IPS DF 6.9 (cell line): ENCODE measurements at regions not wholly inside any gene's neighbourhood (a gene's known extent, or its start where the extent isn't known, plus 50 kb on each side); places are given as distances from the start of the nearest gene placed in this dataset.

Experiments used
- DNase-seq: peaks from one replicate; pipeline ENCODE4 v3.0.0-alpha.2; 2013; ENCODE audit warnings: low read depth, low spot score
- H3K27ac ChIP-seq: one replicate; pipeline ENCODE4 v1.5.1; 2013; ENCODE audit warnings: low read length, control low read depth
- H3K27me3 ChIP-seq: 2 replicates; pipeline ENCODE4 v1.6.1; 2013; ENCODE audit warnings: mild to moderate bottlenecking, low read length; ENCODE audit not compliant: control insufficient read depth, insufficient read depth
- H3K36me3 ChIP-seq: 2 replicates; pipeline ENCODE4 v1.6.1; 2013; ENCODE audit warnings: low read length; ENCODE audit not compliant: control insufficient read depth, insufficient read depth
- H3K4me1 ChIP-seq: 2 replicates; pipeline ENCODE4 v1.6.1; 2013; ENCODE audit warnings: low read length; ENCODE audit not compliant: control insufficient read depth, insufficient read depth
- H3K4me3 ChIP-seq: 2 replicates; pipeline ENCODE4 v1.5.1; 2013; ENCODE audit warnings: mild to moderate bottlenecking, low read length
- H3K9me3 ChIP-seq: 2 replicates; pipeline ENCODE4 v1.6.1; 2013; ENCODE audit warnings: low read length, inconsistent platforms; ENCODE audit not compliant: control insufficient read depth, insufficient read depth
- WGBS: extraction: QIAGEN DNeasy Blood & Tissue Kit; methylation state at CpG from one replicate; pipeline ENCODE4 v1.1.7; 2013; ENCODE audit warnings: mixed read lengths, missing lambda C conversion rate; ENCODE audit not compliant: insufficient read length, insufficient coverage; 5-methylcytosine and 5-hydroxymethylcytosine counted together

GRCh38 chr20:11216451-11217314 is 542.9 kb upstream of the JAG1 start:
- Histone ChIP-seq H3K27ac (no peak overlapping the region), H3K9me3 (no peaks in the 10 kb centered on the region), H3K4me1 (peaks cover 2% of the 10 kb centered on the region; the same call in 1 of the 2 replicates), H3K4me3 (no peak overlapping the region), H3K27me3 (no peaks in the 10 kb centered on the region), H3K36me3 (no peaks in the 10 kb centered on the region)
- no CpG with 5 or more reads among the region's 7 CpGs for WGBS
- no peak for DNase-seq

DNA sequence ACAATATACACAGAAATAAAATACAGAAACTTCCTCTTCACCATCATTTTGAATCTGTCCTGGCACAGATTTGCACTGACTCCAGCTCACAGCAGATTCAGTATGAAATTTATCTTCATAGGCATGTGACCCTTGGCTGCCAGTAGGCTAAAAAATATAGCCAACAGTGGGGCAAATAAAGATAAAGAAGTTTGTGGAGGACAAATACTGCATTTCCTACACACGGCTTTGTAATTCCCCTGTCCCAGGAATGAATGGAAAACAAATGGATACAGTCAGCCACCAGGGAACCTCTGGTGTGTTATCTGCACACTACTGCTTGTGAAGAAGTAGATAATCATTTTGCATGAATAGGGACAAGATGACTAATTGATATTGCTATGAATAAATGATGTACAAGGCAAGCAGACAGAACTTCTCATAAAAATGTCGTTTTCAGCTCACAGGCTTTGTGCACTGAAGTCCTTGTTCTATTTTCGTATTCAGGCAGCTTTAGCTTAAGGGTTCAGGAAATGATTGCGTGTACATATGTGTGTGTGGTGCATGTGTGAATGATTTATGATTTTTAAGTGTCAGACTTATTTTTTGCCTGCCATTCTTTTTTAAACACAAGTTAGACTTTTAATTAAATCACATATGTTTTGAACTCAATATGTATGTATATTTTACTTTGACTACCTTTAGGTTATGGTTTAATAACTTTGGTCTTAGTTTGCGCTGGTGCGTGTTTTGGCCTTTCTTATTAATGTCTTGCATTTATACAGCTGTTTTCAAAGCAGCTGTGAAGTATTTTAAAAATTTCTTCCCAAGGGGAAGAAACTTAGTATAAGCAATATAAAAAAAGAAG is 543.8 kb upstream of the JAG1 start:
- Histone ChIP-seq H3K4me1 (peaks cover 2% of the 10 kb centered on the region; the same call in 1 of the 2 replicates), H3K9me3 (no peaks in the 10 kb centered on the region), H3K4me3 (no peak overlapping the region), H3K27ac (no peak overlapping the region), H3K27me3 (no peaks in the 10 kb centered on the region), H3K36me3 (no peaks in the 10 kb centered on the region)
- DNase-seq: no peak
- no CpG with 5 or more reads among the region's 6 CpGs for WGBS

- Histone ChIP-seq H3K9me3 (no peaks in the 10 kb centered on the region), H3K27me3 (no peaks in the 10 kb centered on the region), H3K36me3 (no peaks in the 10 kb centered on the region), H3K4me1 (peaks cover 2% of the 10 kb centered on the region; the same call in 1 of the 2 replicates), H3K27ac (no peak overlapping the region), H3K4me3 (no peak overlapping the region)
- no peak for DNase-seq
- WGBS: no CpG with 5 or more reads among the region's 2 CpGs
Measured at GRCh38 chr20:11218173-11218680, 544.4 kb upstream of the JAG1 start.

DNA sequence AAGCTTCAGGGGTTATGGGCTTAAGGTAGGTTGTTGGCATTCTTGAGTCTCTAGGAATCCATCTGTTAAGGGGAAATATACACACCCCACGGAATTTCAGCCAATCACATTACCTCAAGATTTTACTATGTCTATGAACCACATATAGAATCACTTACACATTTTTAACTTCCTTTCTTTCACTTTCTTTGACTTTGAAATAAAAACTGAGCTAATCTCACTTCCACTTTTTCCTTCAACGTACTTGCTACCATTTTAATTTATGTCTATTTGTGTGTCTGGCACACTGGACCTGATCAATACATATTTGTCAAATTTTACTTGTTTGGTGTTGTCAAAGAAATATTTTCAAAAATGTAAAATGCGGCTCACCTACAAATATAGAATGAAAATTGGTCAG is 545.4 kb upstream of the JAG1 start:
- no peak overlapping the region for H3K27ac ChIP-seq
- no peak for DNase-seq
- peaks cover 2% of the 10 kb centered on the region; the same call in 1 of the 2 replicates for H3K4me1 ChIP-seq
- no peak overlapping the region for H3K4me3 ChIP-seq
- H3K27me3 ChIP-seq: no peaks in the 10 kb centered on the region
- H3K36me3 ChIP-seq: no peaks in the 10 kb centered on the region
- WGBS: 100% methylated on average over 1 of the region's 3 CpGs
- H3K9me3 ChIP-seq: no peaks in the 10 kb centered on the region

DNA sequence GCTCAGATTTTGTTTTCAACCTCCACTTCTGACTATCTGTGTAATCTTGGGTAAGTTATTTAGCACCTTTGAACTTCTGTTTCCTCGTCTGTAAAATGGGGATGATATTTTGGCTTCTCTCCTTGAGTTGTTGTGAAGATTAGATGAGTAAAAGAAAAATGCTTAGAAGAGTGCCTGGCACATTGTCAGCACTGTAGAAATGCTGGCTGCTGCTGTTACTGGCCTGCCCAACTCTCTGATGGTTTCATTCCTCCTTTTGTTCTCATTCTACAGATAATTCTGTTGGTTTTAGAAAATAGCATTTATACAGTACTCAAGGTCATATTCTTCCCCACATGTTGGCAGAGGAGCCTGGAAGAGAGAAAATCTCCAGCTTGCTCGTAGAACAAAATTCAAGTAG is 547.2 kb upstream of the JAG1 start:
- no peak overlapping the region for H3K27ac ChIP-seq
- H3K4me1 ChIP-seq: no peaks in the 10 kb centered on the region
- no peaks in the 10 kb centered on the region for H3K36me3 ChIP-seq
- no peak for DNase-seq
- no CpG with 5 or more reads among the region's 2 CpGs for WGBS
- H3K4me3 ChIP-seq: no peak overlapping the region
- no peaks in the 10 kb centered on the region for H3K27me3 ChIP-seq
- no peaks in the 10 kb centered on the region for H3K9me3 ChIP-seq

DNA sequence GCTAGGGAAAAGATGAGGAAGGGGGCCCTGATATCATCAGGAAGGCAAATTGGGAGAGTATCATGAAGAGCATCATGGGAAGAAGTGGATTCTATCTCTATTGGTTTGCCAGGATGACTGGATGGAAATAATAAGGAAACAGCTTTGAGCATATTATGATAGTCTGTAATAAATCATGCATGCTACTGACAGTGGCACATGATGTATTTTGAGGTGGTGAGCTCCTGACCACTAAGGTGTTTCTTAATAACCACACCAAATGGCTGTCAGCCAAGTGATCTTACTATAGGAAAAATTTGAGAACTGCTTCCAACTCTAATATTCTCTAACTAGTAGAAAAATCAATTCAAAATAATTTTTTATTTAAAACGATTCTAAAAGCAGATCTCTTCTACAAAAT is 548.4 kb upstream of the JAG1 start:
- no peaks in the 10 kb centered on the region for H3K4me1 ChIP-seq
- WGBS: no CpG with 5 or more reads among the region's 1 CpG
- no peaks in the 10 kb centered on the region for H3K9me3 ChIP-seq
- no peaks in the 10 kb centered on the region for H3K27me3 ChIP-seq
- DNase-seq: no peak
- no peak overlapping the region for H3K4me3 ChIP-seq
- no peak overlapping the region for H3K27ac ChIP-seq
- no peaks in the 10 kb centered on the region for H3K36me3 ChIP-seq

DNA sequence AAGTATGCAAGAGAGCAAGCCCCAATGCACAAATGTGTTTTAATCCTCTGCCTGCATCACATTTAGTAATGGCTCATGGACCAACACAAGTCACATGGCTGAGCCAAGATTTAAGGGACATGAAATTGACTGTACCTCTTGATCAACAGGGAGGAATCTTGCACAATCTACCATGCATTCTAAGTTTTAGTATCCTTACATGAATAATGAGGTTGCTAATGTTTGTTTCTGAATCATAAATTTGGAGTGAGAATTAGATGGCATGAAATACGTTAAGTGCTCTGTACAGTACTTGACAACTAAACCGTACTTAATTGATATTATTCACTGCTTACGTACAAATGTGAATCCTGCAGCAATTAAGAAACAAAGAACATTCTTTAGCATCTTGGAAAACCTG is 553.8 kb upstream of the JAG1 start:
- WGBS: no CpG with 5 or more reads among the region's 3 CpGs
- DNase-seq: no peak
- no peaks in the 10 kb centered on the region for H3K36me3 ChIP-seq
- no peak overlapping the region for H3K4me3 ChIP-seq
- no peak overlapping the region for H3K27ac ChIP-seq
- no peaks in the 10 kb centered on the region for H3K4me1 ChIP-seq
- no peaks in the 10 kb centered on the region for H3K27me3 ChIP-seq
- H3K9me3 ChIP-seq: no peaks in the 10 kb centered on the region

GRCh38 chr20:11229772-11230171 is 556.0 kb upstream of the JAG1 start:
- no peak overlapping the region for H3K4me3 ChIP-seq
- H3K9me3 ChIP-seq: no peaks in the 10 kb centered on the region
- H3K4me1 ChIP-seq: no peaks in the 10 kb centered on the region
- H3K27me3 ChIP-seq: no peaks in the 10 kb centered on the region
- DNase-seq: no peak
- WGBS: no CpG with 5 or more reads among the region's 3 CpGs
- H3K27ac ChIP-seq: no peak overlapping the region
- no peaks in the 10 kb centered on the region for H3K36me3 ChIP-seq

DNA sequence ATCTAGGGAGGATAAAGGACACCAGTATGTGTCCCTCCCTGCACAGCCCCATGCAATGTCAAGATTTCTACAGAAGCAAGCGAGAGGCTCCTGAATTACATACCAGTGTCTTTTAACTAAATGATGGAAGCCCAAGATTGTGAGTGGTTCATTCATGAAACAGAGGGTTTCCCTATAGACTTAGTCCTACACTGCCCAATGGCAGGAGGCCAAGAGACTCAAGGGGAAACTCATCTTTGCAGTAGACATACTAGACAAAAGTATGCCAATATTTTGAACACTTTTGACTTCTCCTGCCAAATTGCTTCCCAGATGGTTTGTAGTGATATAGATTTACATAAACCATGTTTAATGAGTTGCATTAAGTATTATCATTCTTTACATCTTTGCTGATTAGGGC is 557.2 kb upstream of the JAG1 start:
- Histone ChIP-seq H3K27ac (no peak overlapping the region), H3K9me3 (no peaks in the 10 kb centered on the region), H3K4me3 (no peak overlapping the region), H3K27me3 (no peaks in the 10 kb centered on the region), H3K4me1 (no peaks in the 10 kb centered on the region), H3K36me3 (no peaks in the 10 kb centered on the region)
- no peak for DNase-seq
- WGBS: no CpG with 5 or more reads among the region's 1 CpG

- no peak for DNase-seq
- no peak overlapping the region for H3K27ac ChIP-seq
- H3K27me3 ChIP-seq: no peaks in the 10 kb centered on the region
- no peaks in the 10 kb centered on the region for H3K36me3 ChIP-seq
- no CpG with 5 or more reads among the region's 11 CpGs for WGBS
- no peaks in the 10 kb centered on the region for H3K9me3 ChIP-seq
- no peaks in the 10 kb centered on the region for H3K4me1 ChIP-seq
- H3K4me3 ChIP-seq: no peak overlapping the region
Measured at GRCh38 chr20:11231742-11232648, 558.2 kb upstream of the JAG1 start.
